Middle frontal gyrus (tissue), 1 donor: ENCODE measurements at regions not wholly inside any gene's neighbourhood (a gene's known extent, or its start where the extent isn't known, plus 50 kb on each side); places are given as distances from the start of the nearest gene placed in this dataset.
"Not testable (repeated sequence)": the region's sequence is repeated elsewhere in the genome, so short reads cannot be mapped to it uniquely, and the experiment has no call there.

Source experiments
- DNase-seq: peaks from one replicate; pipeline ENCODE4 v3.0.0-alpha.2; 2015; ENCODE audit warnings: low spot score; ENCODE audit errors: extremely low spot score

DNA sequence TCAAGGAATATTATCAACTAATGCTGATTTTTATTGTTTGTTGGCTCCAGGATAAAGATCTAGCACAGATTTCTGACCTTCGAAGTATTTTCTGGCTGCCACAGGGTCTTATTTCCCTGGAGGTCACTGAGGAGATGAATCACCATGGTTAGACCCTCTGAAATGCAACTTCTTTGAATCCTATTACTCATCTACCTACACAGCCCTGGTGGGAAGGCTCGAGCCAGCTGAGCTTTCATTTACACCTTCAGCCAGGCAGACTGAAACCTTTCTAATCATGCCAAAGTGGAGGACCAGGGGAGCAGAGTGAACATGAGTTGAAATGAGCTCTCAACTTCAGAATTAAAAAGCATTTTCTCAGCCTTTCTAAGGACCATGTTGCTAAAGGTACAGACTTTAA is 130.5 kb downstream of the SMIM20 start:
- no peak for DNase-seq

DNA sequence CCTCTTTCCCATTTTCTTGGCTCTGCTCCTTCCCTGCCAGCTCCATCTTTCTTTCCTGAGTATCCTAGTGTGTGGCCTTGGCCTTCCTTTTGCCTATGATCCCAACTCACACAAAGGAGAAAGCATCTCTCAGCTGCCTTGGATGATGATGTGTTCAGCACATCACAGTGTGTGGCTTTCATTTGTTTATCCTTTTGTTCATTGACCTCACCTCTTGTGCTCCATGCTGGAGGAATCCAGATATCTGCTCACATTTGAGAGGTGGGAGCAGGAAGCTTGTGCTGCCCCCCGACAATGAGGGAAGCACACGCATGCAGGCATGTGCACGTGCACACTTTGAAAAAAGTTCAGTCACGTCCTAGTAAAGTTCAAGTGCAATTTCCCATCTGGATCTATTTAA is 131.0 kb downstream of the SMIM20 start:
- no peak for DNase-seq

DNA sequence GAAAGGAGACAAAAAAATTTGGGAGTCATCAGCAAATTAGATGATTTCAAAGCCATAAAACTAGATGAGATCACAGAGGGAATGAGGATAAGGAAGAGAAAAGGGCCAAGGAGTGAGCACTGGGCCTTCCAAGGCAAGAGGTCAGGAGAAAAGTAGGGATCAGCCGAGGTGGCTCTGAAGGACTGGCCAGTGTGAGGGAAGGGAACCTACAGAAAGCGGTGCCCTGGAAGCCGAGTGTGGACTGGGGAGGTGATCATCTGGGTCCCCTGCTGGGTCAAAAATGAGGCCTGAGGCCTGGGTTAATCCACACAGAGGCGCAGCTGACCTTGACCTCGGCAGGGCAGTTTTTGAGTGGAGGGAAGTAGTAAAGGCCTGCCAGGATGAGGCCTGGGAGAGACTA is 133.8 kb downstream of the SMIM20 start:
- no peak for DNase-seq

DNA sequence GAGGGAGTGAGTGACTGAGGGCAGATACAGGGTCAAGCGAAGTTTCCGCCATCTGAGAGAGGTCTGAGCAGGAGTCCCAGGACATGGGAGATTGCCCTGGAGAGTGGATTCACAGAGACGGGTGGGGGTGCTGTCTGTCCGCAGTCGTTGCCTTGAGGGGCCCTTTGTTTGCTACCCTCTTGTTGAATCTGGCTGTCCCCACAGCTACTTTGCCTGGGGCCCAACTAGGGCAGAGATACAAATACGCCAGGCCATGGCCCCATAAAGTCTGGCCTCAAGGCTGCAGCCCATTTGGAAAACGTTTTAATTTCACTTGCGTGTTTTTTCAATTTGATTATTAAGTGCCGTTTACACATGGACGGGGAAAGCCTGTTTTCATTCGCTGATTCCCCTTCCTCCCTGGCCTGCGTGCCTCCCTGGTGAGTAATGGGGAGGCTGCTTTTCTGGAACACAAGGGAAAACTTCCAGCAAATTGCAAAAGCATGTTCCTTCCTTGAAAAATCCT is 134.4 kb downstream of the SMIM20 start:
- no peak for DNase-seq

DNA sequence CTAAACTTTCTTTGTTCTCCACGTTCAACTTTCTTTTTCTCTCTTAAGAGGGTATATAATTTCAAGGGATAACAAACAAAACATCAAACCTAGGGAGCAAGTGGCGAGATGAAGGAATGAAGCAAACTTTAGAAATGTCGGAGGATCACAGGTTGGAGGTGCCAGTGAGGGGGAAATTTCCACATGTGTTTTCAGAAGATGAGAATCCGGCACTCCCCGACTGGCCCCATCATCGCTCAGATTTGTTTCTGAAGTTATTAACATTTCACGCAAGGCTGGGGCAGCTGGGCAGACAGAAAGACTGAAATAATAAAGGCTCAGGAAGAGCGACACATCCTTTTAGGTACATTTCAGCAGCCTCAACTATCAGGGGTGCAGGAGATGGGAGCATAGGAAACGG is 134.9 kb downstream of the SMIM20 start:
- no peak for DNase-seq

DNA sequence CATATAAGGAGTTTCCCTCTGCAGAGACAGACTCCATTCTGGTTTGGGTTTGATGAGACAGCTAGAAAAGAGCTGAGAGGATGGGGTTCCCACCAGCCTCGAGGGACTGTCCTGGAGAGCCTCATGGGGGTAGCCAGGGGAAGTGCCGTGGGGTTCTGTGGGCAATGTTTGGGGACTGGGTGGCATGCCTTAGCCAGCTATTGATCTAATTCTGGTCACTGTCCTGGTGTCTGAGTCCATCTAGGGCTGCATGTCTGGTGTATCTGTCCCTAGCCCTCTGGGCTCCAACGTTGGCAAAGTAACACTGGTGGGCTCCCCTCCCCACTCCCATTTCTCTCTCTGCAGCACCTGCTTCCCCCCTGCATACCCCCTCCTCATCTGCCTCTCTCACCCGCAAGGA is 135.4 kb downstream of the SMIM20 start:
- DNase-seq: no peak

DNA sequence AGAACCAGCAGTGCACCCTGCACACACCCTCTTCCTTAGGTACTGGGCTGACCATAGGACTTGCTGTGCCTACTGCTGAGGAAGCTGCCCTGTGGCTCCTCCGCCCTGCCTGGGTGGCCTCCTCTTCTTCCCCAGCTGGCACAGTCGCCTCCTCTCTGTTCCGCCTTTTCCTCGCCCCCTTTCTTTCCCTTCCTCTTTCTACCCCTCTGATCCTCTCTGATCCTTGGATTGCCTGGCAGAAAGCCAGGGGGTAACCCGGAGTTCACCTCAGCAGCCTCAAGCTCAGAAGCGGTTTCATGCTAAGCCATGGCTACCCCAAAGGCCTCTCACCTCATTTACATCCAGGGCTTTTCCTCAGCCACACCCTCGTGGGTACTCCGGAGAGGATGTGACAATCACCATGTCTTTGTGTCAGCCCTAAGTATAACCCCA is 136.2 kb downstream of the SMIM20 start:
- DNase-seq: no peak

DNA sequence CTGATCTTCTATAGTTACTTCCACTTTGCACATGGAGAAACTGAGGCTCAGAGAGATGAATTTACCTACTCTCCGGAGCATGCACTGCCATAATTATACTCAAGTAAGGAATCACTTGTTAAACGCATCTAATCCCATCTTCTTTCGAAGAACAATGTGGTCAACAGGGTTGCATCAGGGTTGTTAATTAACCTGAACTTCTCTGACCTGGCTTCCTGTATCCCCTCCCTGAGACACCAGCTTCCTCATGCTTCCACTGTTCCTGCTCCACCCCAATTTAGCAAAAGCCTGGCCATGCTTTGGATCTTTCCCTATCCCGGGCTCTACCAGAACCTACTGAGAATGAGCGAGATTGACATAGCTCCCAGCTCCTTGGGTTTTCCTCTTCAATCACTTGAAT is 136.7 kb downstream of the SMIM20 start:
- no peak for DNase-seq

DNA sequence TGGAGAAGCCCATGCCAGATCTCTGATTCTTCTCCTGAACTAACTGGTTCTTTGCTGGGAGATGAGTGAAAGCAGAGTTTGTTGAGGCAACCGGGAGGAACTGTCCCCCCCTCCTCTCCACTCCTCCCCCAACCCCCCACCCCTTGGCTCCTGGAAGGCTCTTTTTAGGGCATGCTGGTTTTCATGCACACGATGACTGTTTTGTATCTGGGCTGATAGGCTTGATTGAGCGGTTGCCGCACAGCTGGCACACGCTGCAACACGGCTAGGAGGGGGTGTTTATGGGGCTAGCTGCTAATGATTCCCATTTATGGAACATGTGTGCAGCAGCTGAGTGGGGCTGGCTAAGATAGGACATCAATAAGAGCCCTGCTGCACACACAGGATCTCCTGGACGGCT is 137.2 kb downstream of the SMIM20 start:
- DNase-seq: no peak

DNA sequence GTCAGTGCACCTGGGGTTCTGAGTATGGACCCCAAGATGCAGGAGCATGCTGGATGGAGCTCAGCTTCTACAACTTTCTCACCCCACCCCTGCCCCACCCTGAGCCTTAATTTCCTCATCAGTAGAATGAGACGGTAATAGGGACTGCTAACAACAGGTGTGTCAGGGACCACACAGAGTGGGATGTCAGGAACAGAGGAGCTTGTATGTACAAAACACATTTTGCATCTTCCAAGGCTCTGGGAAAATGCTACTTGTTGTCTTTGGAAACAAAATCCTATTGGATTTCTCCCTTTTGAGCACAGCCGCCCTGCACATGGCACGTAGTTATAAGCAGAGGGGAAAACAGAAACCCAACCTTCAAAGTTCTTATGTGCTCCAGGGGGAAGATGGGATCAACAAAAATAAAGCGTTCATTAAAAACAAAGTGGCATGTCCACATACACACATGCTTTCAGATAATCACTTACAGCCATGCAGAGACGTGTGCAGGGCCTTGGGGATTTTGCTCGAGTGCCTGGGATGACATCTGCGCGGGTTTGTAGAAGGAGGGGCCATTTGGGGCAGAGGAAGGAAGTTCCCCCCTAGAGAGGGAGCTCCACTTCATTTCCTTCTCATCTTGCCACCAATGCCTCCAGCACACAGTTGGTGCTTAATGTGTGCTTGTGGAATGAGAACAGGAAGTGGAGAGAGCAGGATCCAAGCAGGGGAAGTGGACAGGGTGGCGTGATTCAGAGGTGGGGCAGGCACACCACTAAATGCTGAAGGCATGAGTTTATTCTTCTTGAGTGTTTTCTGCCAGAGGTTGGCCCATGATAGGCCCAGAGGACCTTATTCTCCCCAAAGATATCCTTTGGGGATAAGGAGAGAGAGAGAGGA is 138.9 kb downstream of the SMIM20 start:
- no peak for DNase-seq

DNA sequence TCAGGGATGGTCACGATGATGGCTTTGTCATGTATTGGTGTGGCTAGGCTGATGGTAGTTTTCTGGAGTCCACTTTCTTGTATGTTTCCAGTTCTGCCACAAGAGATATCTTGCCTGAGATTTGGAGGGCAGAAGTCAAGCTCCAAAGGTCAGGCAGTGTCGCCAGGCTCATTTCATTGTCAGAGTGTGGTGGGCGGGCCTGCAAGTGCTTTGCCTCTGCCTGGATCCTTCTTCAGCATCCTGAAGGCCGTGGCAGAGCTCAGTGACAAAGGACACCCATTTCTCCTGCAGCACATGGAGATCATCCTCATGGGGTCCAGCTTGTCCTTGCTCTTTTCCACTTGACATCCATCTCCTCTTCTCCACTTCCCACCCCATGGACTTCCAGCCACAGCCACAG is 139.7 kb downstream of the SMIM20 start:
- DNase-seq: no peak

DNA sequence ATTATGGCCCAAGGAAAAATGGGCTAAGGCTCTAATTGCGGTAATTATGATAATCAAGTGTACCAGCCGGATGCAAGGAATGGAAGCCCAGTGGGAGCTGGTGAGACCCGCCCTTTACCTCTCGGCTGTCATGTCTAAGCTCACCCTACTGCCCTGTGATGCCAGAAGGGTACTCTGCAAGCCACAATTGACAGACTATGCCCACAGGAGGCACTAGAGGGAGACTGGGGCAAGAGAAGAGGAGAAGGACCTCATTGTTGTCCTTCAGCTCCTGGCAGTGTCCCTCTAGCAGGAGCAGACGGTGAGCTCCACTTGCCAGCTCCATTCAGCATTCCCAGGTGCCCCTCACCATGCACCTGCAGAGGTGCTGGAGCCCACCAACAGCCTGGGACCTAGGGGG is 141.8 kb downstream of the SMIM20 start:
- DNase-seq: no peak

DNA sequence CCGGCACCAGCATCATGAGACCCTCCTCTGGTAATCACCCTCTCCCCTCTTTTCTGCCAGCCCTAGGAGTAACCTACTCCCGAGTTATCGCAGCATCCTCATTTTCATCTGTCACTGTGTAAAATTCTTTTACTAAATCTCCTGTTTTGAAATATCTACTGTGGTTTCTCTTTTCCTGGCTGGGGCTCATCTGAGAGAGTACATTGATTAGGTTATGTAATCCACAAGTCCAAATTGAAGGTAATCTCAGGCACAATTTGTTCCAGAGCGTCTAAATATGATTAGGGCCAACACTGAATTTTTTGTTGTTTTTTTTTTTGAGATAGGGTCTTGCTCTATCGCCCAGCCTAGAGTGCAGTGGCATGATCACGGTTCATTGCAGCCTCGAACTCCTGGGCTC is 142.4 kb downstream of the SMIM20 start:
- no peak for DNase-seq

DNA sequence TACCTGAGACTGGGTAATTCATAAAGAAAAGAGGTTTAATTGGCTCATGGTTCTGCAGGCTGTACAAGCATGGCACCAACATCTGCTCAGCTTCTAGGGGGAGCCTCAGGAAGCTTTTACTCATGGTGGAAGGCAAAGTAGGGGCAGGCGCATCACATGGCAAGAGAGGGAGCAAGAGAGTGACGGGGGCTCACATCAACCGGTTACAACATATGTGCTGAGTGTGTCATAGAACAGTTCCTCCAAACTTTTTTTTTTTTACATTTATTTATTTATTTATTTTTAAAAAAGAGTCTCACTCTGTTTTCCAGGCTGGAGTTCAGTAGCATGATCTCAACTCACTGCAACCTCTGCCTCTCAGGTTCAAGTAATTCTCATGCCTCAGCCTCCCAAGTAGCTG is 143.8 kb downstream of the SMIM20 start:
- DNase-seq: not testable (repeated sequence)

DNA sequence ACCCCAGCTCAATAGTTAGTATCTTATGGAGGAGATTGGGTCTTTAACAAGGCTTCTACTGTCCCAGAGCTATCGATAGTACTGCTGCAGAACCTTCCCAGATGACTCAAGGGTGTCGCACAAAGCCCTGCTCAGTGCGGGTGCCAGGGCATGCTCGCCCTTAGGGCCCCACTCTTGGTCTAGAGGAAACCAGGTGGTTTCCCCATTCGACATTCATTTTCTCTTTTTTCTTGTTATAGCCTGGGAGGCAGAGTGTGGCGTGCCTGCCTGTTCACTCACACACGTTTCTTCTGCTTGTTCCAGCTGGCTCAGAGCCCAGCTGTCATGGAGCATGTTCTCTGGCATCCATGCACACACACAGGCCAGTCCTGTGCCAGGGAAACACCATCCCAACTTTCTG is 144.5 kb downstream of the SMIM20 start:
- DNase-seq: no peak

DNA sequence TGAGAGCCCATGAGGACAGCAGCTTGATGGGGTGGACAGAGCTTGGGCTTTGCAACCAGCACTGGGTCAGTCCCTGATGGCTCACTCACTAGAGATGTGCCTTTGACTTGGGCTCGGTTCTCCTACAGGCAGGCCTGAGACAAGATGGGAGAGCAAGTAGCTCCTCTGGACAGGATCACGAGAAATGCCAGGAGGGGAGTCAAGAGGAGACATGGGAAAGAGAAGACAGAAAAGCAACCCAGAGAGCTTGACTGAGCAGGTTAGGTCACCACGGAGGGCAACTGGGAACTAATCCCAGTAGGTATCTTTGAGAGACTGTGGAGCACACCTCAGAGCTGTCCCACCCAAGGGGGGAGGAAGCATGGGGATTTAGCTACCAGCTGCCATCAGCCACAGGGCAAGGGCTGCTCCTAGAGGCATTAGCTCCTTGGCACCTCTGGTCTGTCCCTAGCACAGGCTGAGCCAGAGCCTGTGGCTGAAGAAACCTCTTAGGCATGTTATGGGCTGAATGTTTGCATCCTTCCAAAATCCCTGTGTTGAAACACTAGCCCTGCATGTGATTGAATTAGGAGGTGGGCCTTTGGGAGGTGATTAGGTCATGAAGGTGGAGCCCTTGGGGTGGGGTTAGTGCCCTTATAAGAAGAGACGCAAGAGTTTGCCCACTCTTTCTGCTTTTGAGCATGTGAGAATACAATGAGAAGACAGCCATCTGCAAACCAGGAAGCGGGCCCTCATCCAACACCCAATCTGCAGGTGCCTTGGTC is 145.6 kb downstream of the SMIM20 start:
- no peak for DNase-seq

DNA sequence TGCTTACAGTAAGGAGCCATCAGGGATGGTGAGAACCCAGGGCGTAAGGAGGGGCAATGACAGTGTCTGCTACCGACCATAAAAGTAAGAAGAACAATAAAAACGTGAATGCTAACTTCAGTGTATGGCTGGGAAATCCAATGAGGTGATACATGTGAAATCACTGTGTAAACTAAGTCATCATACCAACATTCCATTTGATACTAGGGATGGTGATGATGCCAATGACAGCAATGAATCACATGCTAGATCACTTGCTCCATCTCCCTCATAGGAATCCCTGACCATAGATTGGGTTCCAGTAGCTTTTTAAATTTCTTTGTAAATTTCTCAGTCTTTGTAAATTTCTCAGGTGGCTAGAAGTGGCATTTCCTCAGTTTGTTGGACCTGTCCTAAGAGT is 146.3 kb downstream of the SMIM20 start:
- no peak for DNase-seq

DNA sequence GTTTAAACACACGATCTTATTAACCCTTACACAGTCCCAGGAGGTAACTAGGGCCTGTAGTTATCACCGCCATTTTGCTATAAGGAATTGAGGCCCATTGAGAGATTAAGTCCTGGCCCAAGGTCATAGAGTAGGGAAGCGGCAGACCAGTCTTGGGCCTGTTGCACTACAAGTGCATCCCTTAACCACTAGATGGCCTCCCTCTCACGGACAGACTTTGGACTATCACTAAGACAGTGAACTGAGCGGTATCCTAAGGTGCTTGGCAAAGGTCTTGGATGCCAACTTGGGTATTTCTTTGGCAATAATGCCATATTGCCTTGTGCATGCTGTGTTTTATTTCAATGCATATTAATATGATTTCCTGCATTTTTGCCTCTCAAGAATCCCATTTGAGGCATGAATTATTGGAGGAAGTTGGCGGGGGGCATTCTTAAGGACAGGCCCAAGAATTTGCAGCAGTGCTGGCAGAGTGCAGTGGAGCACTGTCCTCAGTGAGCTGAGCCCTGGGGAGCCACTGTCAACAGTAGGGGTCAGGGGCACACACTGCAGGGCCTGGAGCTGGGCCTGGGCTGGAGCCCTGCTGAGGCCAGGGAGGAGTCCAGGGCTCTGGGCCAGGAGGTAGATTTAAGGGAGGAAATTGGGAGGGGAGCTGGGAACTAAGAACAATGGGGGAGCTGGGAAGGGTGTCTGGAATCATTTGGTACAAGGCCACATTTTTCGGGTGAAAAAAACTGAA is 147.4 kb downstream of the SMIM20 start:
- DNase-seq: no peak

DNA sequence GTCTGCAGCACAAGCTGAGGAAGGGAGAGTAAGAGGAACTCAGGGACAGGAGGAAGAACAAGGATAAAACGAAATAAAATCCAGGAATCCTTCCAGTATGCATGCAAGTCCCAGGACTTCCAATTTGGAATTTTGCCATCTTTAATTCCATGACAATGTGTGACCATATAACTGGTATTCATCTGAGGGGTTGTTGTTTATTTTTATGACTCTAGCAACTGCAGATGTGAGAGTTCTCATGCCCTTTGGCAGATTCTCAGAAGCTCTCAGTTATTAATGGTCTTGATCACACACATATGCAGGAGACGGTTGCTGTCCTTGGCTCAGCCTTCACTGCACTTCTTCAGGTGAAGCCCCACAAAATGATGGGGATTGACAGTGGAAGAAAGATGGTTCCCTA is 148.2 kb downstream of the SMIM20 start:
- DNase-seq: no peak

DNA sequence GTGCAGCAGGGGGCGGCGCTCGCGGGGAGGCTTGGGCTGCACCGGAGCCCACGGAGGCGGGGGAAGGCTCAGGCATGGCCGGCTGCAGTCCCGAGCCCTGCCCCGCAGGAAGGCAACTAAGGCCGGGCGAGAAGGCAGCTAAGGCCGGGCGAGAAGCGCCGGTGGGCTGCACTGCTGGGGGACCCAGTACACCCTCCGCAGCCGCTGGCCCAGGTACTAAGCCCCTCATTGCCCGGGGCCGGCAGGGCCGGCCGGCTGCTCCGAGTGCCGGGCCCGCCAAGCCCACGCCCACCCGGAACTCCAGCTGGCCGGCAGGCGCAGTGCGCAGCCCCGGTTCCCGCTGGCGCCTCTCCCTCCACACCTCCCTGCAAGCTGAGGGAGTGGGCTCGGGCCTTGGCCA is 150.0 kb downstream of the SMIM20 start:
- not testable (repeated sequence) for DNase-seq

DNA sequence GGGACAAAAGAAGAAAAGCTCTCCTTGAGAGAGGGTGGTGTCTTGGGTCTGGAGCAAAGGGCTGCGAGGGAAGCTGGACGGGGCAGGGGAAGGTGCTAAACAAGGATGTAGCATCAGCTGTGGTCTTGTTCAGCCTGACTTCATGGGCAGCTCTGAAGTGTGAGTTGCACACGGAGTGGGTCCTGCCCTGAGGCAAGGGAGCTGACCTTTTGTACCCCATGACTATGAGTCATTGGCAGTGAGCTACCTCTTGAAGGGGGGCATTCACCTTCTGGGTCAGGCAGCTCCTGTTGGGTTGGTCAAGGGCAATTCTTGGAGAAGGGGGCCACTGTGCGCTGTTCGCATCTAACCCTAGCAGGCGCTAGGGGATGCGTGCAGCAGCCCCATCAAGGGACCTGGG is 151.8 kb downstream of the SMIM20 start:
- DNase-seq: no peak

DNA sequence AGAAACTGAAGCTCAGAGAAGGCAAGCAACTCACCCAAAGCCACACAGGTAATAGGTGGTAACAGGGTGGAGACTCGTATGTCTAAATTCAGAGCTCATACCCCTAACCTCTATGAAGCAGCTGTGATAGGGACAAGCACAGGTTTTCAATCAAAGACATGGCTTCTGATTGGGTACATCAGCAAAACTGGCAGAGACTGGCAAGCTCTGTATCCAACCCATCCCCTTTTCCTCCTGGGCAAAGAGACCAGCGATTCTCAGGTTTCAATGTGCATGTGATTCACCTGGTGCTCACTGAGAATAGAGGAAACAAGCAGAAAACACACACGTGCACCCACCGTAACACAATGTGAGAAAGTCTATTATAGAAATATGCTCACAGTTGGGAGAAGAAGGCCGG is 153.0 kb downstream of the SMIM20 start:
- no peak for DNase-seq
